TTC549 (cell line): ENCODE measurements at regions not wholly inside any gene's neighbourhood (a gene's known extent, or its start where the extent isn't known, plus 50 kb on each side); places are given as distances from the start of the nearest gene placed in this dataset.

ENCODE experiments used
- FAIRE-seq: peaks from 2 replicates; lab custom pipeline; 2012; peaks lifted over from hg19 to GRCh38; lab: Jason Lieb, UNC

GRCh38 chr3:161444694-161445077 lies 51.9 kb upstream of the OTOL1 start:
- no peak for FAIRE-seq

GRCh38 chr3:161443921-161444693 lies 52.5 kb upstream of the OTOL1 start:
- no peak for FAIRE-seq

- FAIRE-seq, result no peak
Observed at GRCh38 chr3:161430307-161430706, 59.0 kb upstream of the SPTSSB start.

GRCh38 chr3:161427347-161427746 lies 56.0 kb upstream of the SPTSSB start:
- FAIRE-seq, result no peak

- no peak for FAIRE-seq
Observed at GRCh38 chr3:161426758-161427157, 55.4 kb upstream of the SPTSSB start.

GRCh38 chr3:161423911-161424522 lies 52.7 kb upstream of the SPTSSB start:
- FAIRE-seq, result peak; percentile 92

GRCh38 chr3:161422171-161422700 lies 50.9 kb upstream of the SPTSSB start:
- FAIRE-seq, result no peak
